C1 segment of cervical spinal cord (tissue), 14 donors: ENCODE measurements at regions not wholly inside any gene's neighbourhood (a gene's known extent, or its start where the extent isn't known, plus 50 kb on each side); places are given as distances from the start of the nearest gene placed in this dataset.

Experiments
- DNase-seq, 14 donors: peaks; one replicate each; lab custom pipeline; 2025; lab: John Stamatoyannopoulos, UW

DNA sequence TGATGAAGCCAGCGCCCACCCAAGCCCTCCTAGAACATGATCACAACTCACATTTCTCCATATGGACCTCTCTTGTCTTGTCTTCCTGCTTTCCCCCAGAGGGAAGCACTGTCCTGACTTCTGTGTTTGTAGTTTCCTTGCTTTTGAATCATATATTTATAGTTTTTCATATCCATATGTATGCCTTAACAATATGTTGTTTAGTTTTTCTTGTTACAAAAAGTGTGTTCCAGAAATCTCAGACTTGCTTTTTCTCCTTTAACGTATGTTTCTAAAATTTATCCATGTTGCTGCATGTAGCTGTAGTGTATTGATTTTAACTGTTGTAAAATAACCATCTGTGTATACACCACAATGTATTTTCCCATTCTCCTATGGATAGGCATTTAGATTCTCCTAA, 182.0 kb upstream of the SMIM23 start:
- no peak for DNase-seq

DNA sequence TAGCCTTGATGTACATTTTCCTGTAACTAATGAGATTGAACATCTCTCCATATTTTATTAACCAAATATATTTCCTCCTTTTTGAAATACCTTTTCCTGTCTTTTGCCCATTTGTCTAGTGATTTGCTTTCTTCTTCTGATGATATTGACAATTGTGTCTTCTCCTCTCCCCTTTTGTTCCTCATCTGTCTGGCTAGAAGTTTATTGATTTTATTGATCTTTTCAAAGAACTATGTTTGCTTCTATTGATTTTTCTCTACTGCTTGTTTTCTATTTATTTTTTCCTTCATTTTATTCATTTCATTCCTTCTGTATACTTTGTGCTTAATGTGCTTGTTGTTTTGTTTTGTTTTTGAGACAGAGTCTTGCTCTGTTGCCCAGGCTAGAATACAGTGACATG, 181.4 kb upstream of the SMIM23 start:
- no peak for DNase-seq

- no peak for DNase-seq
These were observed 179.1 kb upstream of the SMIM23 start for GRCh38 chr5:171606414-171607024.

- DNase-seq, result no peak
These were observed 177.8 kb upstream of the SMIM23 start for GRCh38 chr5:171607863-171608262.

- no peak for DNase-seq
These were observed 175.7 kb upstream of the SMIM23 start for GRCh38 chr5:171609806-171610452.

DNA sequence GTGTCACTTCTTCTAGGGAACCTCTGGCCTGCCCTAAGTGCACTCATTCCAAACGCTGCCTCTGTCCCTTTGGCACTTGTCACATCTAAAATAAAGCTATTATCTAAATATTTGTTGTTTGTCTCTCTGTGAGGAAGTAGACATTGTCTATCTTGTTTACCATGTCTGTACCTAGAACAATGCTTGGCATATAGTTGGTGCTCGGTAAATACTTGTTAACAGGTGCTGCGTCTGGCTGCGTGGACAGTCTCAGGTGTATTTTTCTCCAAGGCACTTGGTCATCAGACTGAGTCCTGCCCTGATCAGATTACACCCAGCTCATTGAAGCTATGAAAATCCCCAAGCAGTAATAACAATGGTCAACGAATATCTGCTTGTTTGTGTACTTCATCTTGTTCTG, 174.9 kb upstream of the SMIM23 start:
- DNase-seq, result no peak

- DNase-seq, result no peak
These were observed 172.9 kb upstream of the SMIM23 start for GRCh38 chr5:171612749-171613148.

DNA sequence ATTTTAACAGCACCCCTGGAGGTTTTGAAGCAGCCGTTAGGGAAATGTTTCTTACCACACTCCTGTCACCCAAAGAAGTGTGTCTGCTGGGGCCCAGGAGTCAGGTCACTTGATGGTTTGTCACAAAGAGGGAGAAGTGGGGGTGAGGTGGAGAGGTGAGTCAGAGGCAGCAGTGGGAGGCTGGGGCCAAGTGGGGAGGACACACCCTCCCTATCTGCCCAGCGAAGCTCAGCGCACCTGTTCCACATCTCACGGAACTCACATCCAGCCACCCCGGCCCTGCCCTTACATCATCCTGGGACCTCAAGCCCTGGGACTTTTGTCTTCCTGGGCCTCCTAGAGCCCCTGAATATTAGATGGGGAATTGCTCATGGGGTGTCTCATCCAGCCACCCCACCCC, 171.1 kb upstream of the SMIM23 start:
- DNase-seq, result no peak

- DNase-seq, result no peak
These were observed 170.5 kb upstream of the SMIM23 start for GRCh38 chr5:171614971-171615653.

- DNase-seq, result no peak
These were observed 169.6 kb upstream of the SMIM23 start for GRCh38 chr5:171615705-171616640.

DNA sequence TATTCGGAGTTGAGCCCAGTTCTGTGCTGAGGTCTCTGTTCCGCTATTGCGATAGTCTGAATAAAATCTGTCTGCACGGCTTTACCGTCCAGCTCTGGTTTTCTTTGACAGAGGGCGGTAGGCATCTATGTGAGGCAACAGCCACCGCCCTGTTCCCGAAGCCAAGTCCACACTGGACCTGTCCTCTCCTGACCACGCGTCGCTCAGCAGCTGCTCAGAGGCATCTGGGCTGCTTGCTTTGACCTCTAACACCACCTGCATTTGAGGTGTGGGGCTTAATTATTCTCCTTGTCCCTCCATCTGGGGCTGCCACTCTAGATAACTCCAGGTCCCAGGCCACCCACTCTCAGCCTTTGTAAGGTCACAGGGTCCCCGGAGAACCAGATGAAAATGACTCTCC, 168.4 kb upstream of the SMIM23 start:
- DNase-seq, result no peak

DNA sequence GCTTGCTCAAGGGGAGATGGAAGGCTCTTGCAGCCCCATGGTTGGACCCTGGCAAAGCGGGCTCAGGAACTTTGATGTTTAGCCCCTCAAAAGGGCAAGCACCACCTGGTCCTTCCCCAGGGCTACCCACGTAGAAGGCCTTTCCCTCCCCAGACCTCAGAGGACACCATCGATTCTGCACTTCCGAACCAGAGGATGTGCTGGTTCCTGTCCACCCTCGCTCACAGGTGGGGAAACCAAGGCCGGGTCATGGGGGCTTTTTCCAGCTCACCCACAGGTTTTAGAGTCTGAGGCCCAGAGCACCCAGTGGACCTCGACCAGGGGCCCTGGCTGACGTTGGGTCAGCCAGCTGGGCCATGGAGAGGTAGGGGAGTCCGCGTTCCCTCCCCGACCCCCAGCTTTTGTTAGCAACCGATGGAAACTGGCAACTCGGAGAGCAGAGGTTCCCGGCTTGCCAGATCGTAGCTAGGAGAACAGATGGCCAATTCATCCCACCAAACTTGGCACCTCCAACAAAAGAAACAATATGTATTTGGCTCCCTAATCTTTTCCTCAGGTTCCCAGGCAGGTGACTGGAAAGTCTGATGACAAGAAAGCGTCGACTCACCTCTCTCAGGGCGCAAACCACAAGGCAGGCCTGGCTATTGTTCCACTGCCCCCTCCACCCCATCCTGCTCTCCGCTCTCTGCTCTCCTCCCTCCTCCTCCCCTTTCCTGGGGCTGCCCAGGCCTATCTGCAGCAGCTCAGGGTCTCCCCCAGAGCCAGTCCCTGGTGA, 167.6 kb upstream of the SMIM23 start:
- no peak for DNase-seq

GRCh38 chr5:171619196-171619595, 166.4 kb upstream of the SMIM23 start:
- DNase-seq, result no peak

GRCh38 chr5:171619744-171620143, 165.9 kb upstream of the SMIM23 start:
- DNase-seq, result no peak

DNA sequence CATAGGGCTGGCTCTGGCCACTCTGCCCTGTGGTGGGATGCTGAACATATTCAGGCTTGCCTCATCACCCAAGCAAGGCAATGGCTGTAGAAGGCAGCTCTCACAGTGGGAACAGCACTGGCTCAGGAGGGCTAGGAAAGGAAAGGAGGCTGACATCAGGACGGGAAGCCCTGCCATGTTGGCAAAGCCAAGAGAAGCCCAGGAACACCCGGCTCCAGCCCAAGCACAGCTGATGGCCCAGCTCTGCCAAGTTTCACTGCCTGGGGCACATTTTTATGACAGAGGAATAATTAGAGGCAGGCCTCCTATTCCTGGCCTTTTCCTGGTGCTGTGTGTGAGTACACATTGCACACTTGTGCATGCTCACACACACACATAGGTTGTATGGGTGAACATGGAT, 163.6 kb upstream of the SMIM23 start:
- DNase-seq, result peak in 2 of 14 donors; percentile 7 to 63

DNA sequence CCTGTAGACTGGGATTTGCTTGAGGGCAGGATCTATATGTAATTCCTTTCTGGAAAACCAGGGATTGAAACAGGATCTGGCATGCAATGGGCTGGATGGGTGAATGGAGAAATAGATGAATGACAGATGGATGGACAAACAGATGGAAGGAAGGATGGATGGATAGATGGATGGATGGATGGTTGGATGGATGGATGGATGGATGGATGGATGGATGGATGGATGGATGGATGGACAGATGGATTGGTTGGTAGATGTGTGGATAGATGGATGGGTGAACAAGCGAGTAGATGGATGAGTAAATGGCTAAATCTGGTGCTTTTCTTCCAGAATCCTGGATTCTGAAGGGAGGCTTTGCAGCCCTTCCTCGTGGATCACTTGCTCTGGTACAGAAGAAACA, 162.5 kb upstream of the SMIM23 start:
- DNase-seq, result no peak

- DNase-seq, result no peak
These were observed 162.0 kb upstream of the SMIM23 start for GRCh38 chr5:171623551-171624097.

GRCh38 chr5:171624396-171624795, 161.2 kb upstream of the SMIM23 start:
- no peak for DNase-seq

GRCh38 chr5:171625646-171626045, 160.0 kb upstream of the SMIM23 start:
- no peak for DNase-seq

DNA sequence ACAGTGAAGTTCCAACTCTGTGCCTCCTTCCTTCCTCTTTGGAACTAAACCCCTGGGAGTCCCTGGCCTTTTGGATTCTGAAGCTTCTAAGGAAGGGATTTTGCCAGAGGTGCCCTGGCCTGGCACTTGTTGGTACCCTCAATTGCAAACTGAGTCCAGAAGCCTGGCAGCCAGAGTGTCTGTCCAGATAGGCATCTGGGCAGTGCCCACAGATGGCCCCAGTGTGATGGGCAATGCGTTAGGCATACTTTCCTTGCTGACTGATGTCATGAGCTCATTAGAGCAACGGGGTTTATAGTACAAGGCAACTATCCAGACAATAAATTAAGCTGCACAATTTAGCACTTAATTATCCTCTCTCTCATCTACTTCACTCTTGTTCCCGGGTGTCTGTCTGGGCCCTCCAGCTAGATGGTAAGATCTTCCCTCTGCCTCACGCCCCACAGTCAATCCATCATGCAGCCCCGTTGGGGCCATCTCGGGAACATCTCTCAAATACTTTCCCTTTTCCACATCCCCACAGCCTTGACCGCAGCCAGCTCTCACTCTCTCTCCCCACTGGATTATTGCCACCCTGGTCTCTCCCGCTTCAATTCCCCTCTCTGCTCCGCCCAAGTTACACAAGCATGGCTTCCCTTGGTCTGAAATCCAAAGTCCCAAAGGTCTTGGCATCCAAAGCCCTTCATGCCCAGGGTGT, 157.5 kb upstream of the SMIM23 start:
- DNase-seq, result no peak
